Nephron progenitor cell (in vitro differentiated cells): ENCODE measurements at regions not wholly inside any gene's neighbourhood (a gene's known extent, or its start where the extent isn't known, plus 50 kb on each side); places are given as distances from the start of the nearest gene placed in this dataset.
"Not testable (repeated sequence)": the region's sequence is repeated elsewhere in the genome, so short reads cannot be mapped to it uniquely, and the experiment has no call there.

Experiments
- DNase-seq: peaks from one replicate; pipeline ENCODE4 v3.0.0; 2021
- H3K27ac Mint-ChIP-seq: 2 replicates; pipeline ENCODE4 v1.8.0; 2021; ENCODE audit warnings: mild to moderate bottlenecking, moderate library complexity, mixed read lengths
- H3K27me3 Mint-ChIP-seq: 2 replicates; pipeline ENCODE4 v1.8.0; 2021; ENCODE audit warnings: mild to moderate bottlenecking, low read depth, mixed read lengths; ENCODE audit not compliant: poor library complexity
- H3K36me3 Mint-ChIP-seq: 2 replicates; pipeline ENCODE4 v1.8.0; 2021; ENCODE audit warnings: low read depth, mixed read lengths
- H3K4me1 Mint-ChIP-seq: 2 replicates; pipeline ENCODE4 v1.8.0; 2021; ENCODE audit warnings: mixed read lengths
- H3K4me3 Mint-ChIP-seq: 2 replicates; pipeline ENCODE4 v1.8.0; 2021; ENCODE audit warnings: mild to moderate bottlenecking, moderate library complexity, mixed read lengths
- H3K9me3 Mint-ChIP-seq: 2 replicates; pipeline ENCODE4 v1.8.0; 2021; ENCODE audit warnings: mild to moderate bottlenecking, moderate library complexity, mixed read lengths
- TF ChIP-seq, protein P1 (sequence below): fragments of 200-600 bp; sonication (generic); IDR thresholded peaks from 2 replicates; pipeline ENCODE4 v1.5.0; 2021; ENCODE audit warnings: antibody characterized with exemption

DNA sequence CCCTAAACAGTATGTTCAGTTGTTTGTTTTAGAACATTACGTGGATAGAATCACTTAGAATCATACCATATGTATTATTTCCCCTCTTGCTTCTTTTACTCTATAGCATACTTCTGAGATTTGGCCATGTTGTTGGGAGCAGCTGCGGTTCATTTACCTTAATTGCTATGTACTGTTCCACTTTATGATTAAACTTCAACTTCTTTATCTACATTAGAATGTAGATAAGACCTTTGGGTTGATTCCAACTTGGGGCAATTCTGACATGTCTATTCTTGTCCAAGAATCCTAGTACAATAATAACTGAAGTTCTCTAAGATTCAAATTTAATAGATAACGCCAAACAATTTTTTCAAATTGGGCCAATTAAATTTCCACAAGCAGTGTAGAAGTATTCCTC is 80.7 kb downstream of the GRIN2B start:
- TF ChIP-seq, protein P1, sequence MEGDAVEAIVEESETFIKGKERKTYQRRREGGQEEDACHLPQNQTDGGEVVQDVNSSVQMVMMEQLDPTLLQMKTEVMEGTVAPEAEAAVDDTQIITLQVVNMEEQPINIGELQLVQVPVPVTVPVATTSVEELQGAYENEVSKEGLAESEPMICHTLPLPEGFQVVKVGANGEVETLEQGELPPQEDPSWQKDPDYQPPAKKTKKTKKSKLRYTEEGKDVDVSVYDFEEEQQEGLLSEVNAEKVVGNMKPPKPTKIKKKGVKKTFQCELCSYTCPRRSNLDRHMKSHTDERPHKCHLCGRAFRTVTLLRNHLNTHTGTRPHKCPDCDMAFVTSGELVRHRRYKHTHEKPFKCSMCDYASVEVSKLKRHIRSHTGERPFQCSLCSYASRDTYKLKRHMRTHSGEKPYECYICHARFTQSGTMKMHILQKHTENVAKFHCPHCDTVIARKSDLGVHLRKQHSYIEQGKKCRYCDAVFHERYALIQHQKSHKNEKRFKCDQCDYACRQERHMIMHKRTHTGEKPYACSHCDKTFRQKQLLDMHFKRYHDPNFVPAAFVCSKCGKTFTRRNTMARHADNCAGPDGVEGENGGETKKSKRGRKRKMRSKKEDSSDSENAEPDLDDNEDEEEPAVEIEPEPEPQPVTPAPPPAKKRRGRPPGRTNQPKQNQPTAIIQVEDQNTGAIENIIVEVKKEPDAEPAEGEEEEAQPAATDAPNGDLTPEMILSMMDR: no peak
- Mint-ChIP-seq H3K9me3 (peaks cover 13% of the 10 kb centered on the region), H3K27me3 (peaks cover 3% of the 10 kb centered on the region), H3K4me3 (no peak overlapping the region), H3K36me3 (no peaks in the 10 kb centered on the region), H3K4me1 (no peaks in the 10 kb centered on the region), H3K27ac (no peak overlapping the region)
- DNase-seq: no peak

DNA sequence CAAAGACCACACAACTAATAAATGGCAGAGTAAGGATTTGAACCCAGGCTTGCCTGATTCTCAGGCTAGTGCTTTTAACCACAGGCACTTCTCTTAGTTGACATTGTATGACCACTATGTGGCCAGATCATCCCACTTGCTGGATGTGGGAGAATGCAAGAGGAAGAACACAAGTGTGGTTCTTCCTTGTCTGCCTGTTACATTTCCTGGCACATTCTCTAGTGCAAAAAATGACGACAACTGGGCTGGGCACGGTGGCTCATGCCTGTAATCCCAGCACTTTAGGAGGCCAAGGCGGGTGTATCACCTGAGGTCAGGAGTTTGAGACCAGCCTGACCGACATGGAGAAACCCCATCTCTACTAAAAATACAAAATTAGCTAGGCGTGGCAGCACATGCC is 83.0 kb downstream of the GRIN2B start:
- not testable (repeated sequence) for H3K9me3 Mint-ChIP-seq, H3K27ac Mint-ChIP-seq, H3K36me3 Mint-ChIP-seq, H3K4me1 Mint-ChIP-seq, H3K27me3 Mint-ChIP-seq, DNase-seq, H3K4me3 Mint-ChIP-seq

DNA sequence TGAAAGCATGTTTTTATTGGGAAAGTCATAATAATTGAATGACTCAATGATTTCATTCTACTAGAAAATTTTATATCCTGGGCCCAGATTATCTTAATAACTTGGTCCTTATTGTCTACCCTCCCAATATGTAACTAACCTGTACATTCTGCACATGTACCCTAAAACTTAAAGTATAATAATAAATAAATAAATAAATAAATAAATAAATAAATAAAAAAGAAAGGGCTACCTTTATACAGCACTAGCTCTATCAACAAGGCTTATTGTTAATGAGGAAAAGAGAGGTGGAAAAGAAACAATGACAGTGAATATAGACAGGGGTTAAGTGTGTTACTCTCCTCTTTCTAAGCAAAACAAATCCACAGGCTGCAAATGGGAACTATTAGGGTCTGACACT is 83.6 kb downstream of the GRIN2B start:
- no peak overlapping the region for H3K4me3 Mint-ChIP-seq
- DNase-seq: no peak
- TF ChIP-seq, protein P1: no peak
- no peaks in the 10 kb centered on the region for H3K27me3 Mint-ChIP-seq
- no peaks in the 10 kb centered on the region for H3K36me3 Mint-ChIP-seq
- peaks cover 4% of the 10 kb centered on the region for H3K9me3 Mint-ChIP-seq
- H3K27ac Mint-ChIP-seq: no peak overlapping the region
- H3K4me1 Mint-ChIP-seq: no peaks in the 10 kb centered on the region

DNA sequence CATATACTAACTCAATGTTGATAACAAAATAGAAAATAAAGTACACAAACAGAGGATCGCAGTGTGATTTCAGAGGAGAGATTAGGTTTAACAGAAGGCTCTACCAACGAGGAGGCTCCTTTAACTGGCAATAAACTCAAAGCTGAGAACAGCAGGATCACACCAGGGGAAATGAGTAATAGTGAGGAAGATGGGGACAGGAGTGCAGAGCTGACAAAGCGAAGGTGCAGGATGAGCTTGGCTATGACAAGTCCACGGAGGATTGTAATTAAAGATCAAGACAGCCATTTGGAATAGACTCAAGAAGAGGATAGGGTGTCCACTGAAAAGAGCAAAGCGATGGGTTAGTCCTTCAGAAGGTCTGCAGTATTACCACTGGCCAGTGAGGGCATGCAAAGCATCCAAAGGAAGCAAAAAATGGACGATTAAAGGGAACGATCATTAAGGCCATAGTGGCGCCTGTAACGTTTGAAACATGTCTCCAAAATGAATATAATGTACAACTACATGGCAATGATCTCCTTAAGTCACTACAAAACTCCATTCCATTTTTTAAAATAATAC is 85.3 kb downstream of the GRIN2B start:
- no peak for DNase-seq
- no peaks in the 10 kb centered on the region for H3K36me3 Mint-ChIP-seq
- TF ChIP-seq, protein P1: no peak
- H3K4me1 Mint-ChIP-seq: no peaks in the 10 kb centered on the region
- H3K9me3 Mint-ChIP-seq: peaks cover 4% of the 10 kb centered on the region
- no peaks in the 10 kb centered on the region for H3K27me3 Mint-ChIP-seq
- H3K27ac Mint-ChIP-seq: no peak overlapping the region
- no peak overlapping the region for H3K4me3 Mint-ChIP-seq

DNA sequence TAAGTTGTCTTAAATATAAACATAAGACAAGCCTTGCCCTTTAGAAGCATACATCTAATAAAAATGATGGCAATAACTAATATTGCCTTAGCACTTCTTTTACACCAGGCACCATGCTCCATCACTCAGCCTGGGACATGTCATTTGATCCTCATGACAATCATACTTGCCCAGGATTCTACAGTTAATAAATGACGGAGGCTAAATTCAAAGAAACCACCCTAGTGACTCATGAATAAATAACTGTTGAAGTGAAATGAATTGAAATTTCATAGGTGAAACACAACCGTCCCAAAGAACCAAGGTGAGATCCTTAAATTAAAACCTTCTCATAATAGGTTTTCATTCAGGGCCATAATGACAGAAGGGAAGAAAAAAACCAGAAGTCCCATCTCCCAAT is 89.5 kb downstream of the GRIN2B start:
- Mint-ChIP-seq H3K36me3 (no peaks in the 10 kb centered on the region), H3K27ac (no peak overlapping the region), H3K4me3 (no peak overlapping the region), H3K27me3 (peaks cover 3% of the 10 kb centered on the region), H3K9me3 (peaks cover 4% of the 10 kb centered on the region), H3K4me1 (peaks cover 9% of the 10 kb centered on the region)
- TF ChIP-seq, protein P1: no peak
- no peak for DNase-seq

DNA sequence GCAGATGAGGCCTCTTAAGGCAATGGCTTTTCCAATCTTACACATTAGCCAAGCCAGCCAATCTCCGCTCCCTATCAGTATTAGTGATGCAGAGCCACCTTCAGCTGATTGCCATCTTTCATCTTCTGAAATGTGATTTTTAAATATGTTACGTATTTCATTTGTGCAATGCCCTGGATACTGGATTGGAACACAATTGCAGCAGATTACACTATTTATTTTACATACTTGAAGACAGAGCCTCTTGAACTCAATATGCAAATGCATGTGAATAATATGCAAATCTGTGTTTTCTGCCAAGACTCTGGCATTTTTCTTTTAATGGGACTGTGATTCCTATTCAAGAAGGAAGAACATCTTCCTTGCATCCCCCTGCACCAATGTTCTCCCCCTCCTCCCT is 90.5 kb downstream of the GRIN2B start:
- no peak overlapping the region for H3K27ac Mint-ChIP-seq
- H3K36me3 Mint-ChIP-seq: no peaks in the 10 kb centered on the region
- no peak for DNase-seq
- no peak overlapping the region for H3K4me3 Mint-ChIP-seq
- peaks cover 3% of the 10 kb centered on the region for H3K27me3 Mint-ChIP-seq
- peaks cover under 1% of the 10 kb centered on the region for H3K9me3 Mint-ChIP-seq
- H3K4me1 Mint-ChIP-seq: peaks cover 9% of the 10 kb centered on the region
- TF ChIP-seq, protein P1: no peak
